ENCODE measurements at regions not wholly inside any gene's neighbourhood (a gene's known extent, or its start where the extent isn't known, plus 50 kb on each side); places are given as distances from the start of the nearest gene placed in this dataset.

DNA sequence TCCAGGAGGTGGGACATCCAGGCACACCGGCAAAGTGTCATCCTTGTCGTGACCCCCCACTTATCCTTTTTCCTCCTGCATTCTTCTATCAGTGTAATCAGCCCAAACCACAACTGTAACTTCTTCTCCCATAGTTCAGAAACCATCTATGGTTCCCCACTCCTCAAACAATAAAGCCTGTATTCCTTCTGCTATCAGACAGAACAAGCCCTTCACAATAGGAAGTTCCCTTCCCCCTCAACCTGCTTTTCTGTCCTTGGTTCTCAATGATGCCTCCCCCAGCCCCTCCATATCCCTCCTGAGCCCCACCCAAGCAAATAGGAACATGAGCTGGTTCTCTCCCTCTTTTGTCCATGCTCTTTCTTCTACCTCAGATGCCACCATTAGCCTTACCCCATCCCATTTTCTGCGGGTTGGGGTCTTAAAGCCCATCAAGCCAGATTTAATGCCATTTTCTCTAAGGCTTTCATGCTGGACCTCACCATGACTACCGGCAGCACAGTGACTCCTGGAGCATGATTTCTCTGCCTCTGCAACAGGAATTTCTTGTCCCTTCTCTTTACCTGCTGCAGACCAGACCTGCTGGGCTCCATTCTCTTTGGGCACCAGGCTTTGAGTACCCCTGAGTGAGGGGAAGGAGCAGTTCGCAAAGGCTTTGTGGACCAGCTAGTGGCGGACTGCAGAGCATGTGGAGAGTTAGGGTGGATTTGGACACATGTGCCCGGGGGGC, 92.8 kb upstream of the PAX2 start:
- Mint-ChIP-seq H3K27ac (no peak overlapping the region), H3K4me1 (peaks cover 12 to 14% (median 13%) of the 10 kb centered on the region in 3 donors), H3K9me3 (peaks cover 0 to 8% (median 0%) of the 10 kb centered on the region in 3 donors), H3K27me3 (peaks cover 43% of the 10 kb centered on the region), H3K36me3 (no peaks in the 10 kb centered on the region), H3K4me3 (peak overlapping the region in 1 of 4 donors; percentile 34)

DNA sequence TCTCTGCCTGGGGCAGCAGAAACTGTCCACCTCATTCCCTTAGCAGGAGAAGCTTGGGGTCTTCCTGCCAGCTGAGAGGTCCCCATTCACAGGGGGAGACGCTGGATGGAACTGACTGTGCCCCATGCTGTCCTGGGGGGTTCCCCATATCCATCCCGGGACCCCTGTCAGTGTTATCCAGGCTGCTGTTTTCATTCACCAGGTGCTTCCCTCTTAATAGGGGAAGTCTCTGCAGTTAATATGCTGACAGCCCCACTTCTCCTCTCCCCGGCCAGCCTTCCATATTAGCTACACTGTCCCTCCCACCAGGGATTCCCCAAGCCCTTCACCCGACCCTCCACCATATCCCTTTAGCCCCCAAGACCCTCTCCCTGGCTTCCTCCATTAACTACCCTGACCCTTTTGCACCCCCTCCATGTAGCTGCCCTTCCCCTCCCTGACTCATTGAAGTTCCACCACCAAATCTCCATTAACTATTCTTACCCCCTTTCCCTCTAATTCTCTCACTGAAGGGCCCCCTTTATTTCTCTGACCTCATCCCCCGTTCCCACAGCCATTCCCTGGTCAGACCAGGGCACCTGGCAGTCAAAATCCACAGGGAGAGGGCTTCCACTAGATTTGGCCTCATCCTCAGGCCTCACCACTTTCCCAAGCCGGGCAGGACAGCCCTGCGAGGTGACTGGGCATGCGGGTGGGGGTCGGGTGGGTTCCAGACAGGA, 92.0 kb upstream of the PAX2 start:
- Mint-ChIP-seq H3K4me1 (peaks cover 12 to 14% (median 13%) of the 10 kb centered on the region in 3 donors), H3K27ac (no peak overlapping the region), H3K36me3 (no peaks in the 10 kb centered on the region), H3K4me3 (peak overlapping the region in 2 of 4 donors; percentile 65), H3K9me3 (peaks cover 0 to 4% (median 2%) of the 10 kb centered on the region in 3 donors), H3K27me3 (peaks cover 50% of the 10 kb centered on the region)

DNA sequence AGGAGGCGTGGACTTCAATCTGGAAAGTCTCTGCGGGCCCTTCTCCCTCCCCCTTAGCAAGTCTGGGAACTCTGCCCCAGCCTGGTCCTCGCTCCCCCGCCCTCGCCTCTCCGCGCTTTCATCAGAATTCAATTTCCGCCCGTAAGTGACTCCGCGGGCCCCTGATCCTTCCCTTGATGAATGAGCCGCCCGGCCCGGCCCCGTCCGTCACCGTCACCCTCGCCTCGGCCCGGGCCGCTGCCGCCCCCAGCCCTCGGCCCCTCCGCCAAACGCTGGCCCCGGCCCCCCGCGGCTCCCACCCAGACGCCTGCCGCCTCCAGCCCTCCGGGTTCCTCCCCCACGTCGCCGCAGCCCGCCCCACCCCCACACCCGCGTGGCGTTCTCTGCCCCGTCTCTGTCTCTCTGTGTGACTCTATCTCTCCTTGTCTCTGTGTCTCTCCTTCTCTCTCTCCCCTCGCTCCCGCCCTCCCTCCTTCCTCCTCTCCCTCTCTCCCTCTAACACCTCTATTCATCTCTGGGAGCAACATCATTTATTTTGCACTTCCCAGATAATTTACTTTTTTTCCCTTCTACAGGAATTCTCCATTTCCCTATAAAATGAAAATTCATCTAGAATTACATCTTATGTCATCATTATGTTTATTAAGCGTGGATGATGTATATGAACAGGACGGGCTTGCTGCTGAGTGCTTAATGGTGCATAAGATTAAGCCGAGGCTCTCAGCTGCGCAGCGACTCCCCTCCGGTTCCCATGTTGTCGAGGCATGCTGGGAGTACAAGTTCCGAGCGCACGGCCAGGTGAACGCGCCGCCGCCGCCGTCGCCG, 91.2 kb upstream of the PAX2 start:
- H3K9me3 Mint-ChIP-seq: peaks cover 0 to 4% (median 2%) of the 10 kb centered on the region in 3 donors
- H3K4me1 Mint-ChIP-seq: peaks cover 11 to 14% (median 12%) of the 10 kb centered on the region in 3 donors
- peak overlapping the region; percentile 63 to 90 (median 75) for H3K4me3 Mint-ChIP-seq
- peaks cover 51% of the 10 kb centered on the region for H3K27me3 Mint-ChIP-seq
- H3K36me3 Mint-ChIP-seq: peaks cover 3% of the 10 kb centered on the region
- no peak overlapping the region for H3K27ac Mint-ChIP-seq

DNA sequence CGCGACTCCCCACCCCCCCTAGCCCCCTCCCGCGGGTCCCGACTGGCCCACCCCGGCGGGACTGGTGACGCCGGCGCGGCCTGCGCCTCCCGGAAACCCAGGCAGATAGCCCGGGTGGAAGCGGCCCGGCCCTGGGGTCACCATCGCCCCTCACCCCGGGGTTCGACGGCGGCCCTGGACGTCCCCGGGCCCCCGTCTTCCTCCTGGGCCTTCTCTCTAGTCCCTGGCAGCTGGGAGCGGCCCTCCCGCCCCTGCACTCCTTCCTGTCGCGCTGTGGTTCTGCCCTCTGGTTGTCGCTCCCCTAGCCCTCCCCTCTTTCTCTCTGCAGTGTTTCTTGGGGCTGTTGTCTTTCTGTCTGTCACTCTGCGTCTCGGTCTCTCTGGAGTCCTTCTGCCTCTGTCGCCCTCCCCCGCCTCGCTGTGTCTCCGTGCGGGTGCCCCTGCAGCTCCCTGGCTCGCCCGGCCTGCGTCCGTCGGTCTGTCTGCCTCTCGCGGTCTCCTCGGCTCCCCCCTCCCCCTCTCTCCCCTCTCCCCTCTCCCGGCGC, 90.5 kb upstream of the PAX2 start:
- H3K36me3 Mint-ChIP-seq: peaks cover 4% of the 10 kb centered on the region
- H3K9me3 Mint-ChIP-seq: peaks cover 0 to 4% (median 2%) of the 10 kb centered on the region in 3 donors
- peaks cover 54% of the 10 kb centered on the region for H3K27me3 Mint-ChIP-seq
- peak overlapping the region; percentile 63 to 90 (median 77) for H3K4me3 Mint-ChIP-seq
- H3K27ac Mint-ChIP-seq: peak overlapping the region in 1 of 3 donors; percentile 14
- peaks cover 11 to 14% (median 12%) of the 10 kb centered on the region in 3 donors for H3K4me1 Mint-ChIP-seq

DNA sequence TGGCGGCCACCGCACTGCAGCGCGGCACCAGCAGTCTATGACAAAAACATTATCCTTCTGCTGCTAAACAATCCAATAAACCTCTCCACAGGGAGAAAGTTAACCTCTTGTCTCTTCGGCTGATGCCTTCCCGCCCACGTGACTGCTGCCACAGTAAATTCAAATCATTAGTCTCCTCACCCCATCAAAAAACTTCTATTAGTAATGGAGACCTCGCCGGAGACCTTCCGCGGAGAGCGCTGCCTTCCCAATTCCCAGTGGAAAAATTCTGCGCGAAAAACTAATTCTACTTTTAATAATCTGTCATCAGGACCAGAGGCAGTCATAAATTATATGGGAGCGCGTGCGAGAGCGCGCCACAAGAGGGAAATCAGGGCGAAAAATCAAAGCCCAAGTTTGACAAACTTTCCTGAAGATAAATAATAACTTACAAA, 90.0 kb upstream of the PAX2 start:
- Mint-ChIP-seq H3K27me3 (peaks cover 59% of the 10 kb centered on the region), H3K36me3 (peaks cover 4% of the 10 kb centered on the region), H3K4me3 (peak overlapping the region; percentile 34 to 87 (median 77)), H3K9me3 (peaks cover 0 to 3% (median 2%) of the 10 kb centered on the region in 3 donors), H3K27ac (peak overlapping the region in 2 of 3 donors; percentile 14 to 71), H3K4me1 (peaks cover 11 to 14% (median 12%) of the 10 kb centered on the region in 3 donors)

DNA sequence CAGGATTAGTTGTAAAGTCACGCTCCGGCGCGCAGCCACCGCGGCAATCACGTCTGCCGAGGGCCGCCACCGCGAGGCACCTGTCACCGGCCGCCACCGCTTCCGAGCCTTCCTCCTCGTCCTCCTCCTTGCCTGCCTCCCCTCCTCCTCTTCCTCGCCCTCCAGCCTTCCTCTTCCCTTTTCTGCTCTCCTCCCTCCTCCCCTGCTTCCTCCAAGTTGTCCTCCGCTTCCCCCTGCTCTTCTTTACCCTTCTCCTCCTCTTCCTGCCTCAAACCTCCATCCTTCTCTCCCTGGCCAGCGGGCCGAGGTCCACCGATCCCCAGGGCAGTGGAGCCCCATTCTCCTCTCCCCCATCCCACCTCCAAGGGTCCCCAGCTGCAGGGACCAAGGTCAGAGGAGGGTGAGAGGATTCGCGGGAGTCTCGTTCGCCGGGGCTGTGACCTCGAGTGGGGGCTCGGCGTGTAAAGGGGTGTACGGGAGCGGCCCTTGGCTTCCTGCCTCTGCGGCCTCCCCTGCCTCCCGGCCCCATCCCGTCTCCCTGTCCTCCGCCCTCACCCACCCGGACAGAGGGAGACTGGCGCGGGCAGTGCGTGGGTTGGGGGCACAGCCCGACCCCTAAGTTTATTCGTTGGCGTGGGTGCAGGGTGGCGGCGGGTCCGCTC, 89.5 kb upstream of the PAX2 start:
- Mint-ChIP-seq H3K4me1 (peaks cover 11 to 14% (median 12%) of the 10 kb centered on the region in 3 donors), H3K27me3 (peaks cover 63% of the 10 kb centered on the region), H3K4me3 (peak overlapping the region in 3 of 4 donors; percentile 68 to 87 (median 86)), H3K9me3 (peaks cover 0 to 3% (median 2%) of the 10 kb centered on the region in 3 donors), H3K27ac (no peak overlapping the region), H3K36me3 (peaks cover 4% of the 10 kb centered on the region)

DNA sequence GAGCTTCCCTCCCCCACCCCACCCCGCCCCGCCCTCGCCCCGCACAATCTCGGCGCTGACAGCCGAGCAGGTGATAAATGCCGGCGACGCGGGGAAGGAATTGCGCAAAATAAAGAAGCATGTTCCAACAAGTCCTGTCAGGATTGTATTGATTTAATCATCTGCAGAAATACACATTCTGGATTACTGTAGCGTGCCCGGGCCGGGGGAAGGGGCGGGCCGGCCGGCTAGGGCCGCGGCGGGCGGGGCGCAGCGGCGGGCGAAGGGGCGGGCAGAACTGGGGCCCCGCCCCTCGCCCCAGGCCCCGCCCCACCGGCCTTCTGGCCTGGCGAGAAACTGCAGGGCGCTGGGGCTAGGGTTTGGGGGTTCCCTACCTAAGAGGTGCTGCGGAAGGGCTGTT, 88.9 kb upstream of the PAX2 start:
- Mint-ChIP-seq H3K36me3 (peaks cover 4% of the 10 kb centered on the region), H3K4me3 (no peak overlapping the region), H3K27me3 (peaks cover 64% of the 10 kb centered on the region), H3K27ac (no peak overlapping the region), H3K9me3 (peaks cover 0 to 3% (median 2%) of the 10 kb centered on the region in 3 donors), H3K4me1 (peaks cover 11 to 14% (median 12%) of the 10 kb centered on the region in 3 donors)

DNA sequence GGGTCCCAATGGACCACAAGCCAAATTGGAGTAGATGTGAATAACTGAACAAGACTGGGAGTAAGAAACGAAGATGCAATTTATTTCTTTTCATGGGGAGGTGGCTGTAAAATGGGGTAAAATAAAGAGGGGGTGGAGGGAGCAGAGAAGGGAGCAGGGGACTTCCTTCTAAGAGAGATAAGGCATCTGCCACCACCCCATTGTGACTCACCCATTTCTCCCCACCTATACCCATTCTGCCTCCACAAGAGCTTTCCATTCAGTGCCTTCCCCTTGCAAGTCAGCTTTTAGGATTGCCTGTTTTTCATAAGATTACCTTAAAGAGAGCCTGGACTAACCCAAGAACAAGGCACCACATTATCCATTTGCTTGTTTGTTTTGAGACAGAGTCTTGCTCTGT, 87.1 kb upstream of the PAX2 start:
- H3K9me3 Mint-ChIP-seq: peaks cover 0 to 3% (median 2%) of the 10 kb centered on the region in 3 donors
- peaks cover 4% of the 10 kb centered on the region for H3K36me3 Mint-ChIP-seq
- peaks cover 65% of the 10 kb centered on the region for H3K27me3 Mint-ChIP-seq
- H3K27ac Mint-ChIP-seq: no peak overlapping the region
- H3K4me3 Mint-ChIP-seq: no peak overlapping the region
- H3K4me1 Mint-ChIP-seq: peaks cover 11 to 14% (median 12%) of the 10 kb centered on the region in 3 donors

DNA sequence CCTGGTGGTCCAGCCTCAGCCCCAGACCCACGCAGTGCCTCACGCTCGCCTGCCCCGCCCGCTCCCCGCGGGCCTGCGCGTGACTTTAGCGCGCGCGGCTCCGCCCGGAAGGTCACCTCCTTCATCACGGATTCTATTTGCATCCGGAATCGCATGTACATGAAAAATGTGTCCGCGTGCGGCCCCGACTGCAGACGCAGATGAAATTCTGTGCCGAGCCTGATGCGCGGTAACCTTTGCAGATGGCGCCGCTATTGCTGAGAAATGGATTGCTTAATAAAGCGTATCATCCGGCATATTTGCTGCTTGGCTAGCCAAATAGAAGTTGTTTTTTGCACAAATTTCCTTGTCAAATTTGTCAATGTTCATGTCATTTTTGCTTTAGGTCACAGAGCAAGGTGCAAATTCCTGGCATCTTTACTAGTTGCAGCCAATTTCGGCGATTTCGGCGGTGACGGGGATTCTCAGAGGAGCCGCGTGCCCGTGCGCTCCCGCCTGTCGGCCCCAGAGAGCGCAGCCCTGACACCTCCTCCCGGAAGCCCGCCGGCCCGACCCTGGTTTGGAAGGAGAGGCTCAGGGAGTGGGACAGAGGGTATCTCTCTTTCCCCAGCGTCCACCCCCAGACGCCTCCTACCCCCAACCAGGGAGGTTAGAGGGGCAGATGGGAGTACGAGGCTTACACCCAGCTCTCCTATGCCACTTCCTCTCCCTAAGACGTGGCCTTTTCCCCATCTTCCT, 85.9 kb upstream of the PAX2 start:
- no peak overlapping the region for H3K4me3 Mint-ChIP-seq
- H3K9me3 Mint-ChIP-seq: peaks cover 0 to 3% (median 2%) of the 10 kb centered on the region in 3 donors
- peaks cover 61% of the 10 kb centered on the region for H3K27me3 Mint-ChIP-seq
- peaks cover 6% of the 10 kb centered on the region for H3K36me3 Mint-ChIP-seq
- H3K4me1 Mint-ChIP-seq: peaks cover 8 to 10% (median 8%) of the 10 kb centered on the region in 3 donors
- H3K27ac Mint-ChIP-seq: no peak overlapping the region

DNA sequence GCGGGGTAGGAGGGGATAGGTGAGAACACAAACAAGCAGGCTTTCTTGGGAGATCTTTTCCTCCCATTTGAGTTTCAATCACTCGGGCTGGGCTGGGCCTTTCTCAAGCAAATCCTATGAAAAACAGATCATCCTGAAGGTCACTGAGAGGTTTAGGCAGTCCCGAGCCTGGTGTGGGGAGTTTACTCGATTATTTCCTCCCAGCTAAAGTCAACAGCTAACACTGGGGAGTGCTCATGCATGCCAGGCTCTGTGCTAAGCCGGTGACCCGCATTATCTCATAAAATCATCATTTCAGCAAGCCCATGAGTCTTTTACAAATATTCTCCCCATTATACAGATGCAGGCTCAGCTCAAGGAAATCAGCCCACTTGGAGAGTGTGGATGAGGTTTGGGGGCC, 85.0 kb upstream of the PAX2 start:
- peaks cover 6% of the 10 kb centered on the region for H3K36me3 Mint-ChIP-seq
- peaks cover 58% of the 10 kb centered on the region for H3K27me3 Mint-ChIP-seq
- peaks cover 0 to 3% (median 2%) of the 10 kb centered on the region in 3 donors for H3K9me3 Mint-ChIP-seq
- peaks cover 3 to 6% (median 6%) of the 10 kb centered on the region in 3 donors for H3K4me1 Mint-ChIP-seq
- no peak overlapping the region for H3K27ac Mint-ChIP-seq
- no peak overlapping the region for H3K4me3 Mint-ChIP-seq

DNA sequence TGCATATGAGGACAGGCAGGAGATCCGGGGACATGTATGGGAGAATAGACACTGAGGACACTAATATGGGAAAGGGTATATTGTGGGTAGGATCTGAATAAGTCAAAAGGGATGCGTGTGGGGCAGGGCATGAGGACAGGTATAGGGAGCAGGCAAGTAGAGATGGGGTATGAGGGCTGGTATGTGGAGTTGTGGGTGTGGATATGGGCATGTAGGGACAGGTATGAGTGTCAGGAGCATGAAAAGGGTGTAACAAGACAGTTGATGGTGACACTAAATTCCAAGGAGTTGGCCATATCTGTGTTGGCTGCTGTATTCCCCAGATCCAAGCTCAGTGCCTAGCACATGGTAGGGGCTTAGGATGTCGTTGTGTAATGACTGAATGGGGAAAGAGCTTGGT, 84.4 kb upstream of the PAX2 start:
- H3K4me3 Mint-ChIP-seq: no peak overlapping the region
- H3K27me3 Mint-ChIP-seq: peaks cover 55% of the 10 kb centered on the region
- H3K27ac Mint-ChIP-seq: no peak overlapping the region
- peaks cover 6% of the 10 kb centered on the region for H3K36me3 Mint-ChIP-seq
- peaks cover 0 to 3% (median 2%) of the 10 kb centered on the region in 3 donors for H3K9me3 Mint-ChIP-seq
- peaks cover under 1 to 4% (median 2%) of the 10 kb centered on the region in 3 donors for H3K4me1 Mint-ChIP-seq

DNA sequence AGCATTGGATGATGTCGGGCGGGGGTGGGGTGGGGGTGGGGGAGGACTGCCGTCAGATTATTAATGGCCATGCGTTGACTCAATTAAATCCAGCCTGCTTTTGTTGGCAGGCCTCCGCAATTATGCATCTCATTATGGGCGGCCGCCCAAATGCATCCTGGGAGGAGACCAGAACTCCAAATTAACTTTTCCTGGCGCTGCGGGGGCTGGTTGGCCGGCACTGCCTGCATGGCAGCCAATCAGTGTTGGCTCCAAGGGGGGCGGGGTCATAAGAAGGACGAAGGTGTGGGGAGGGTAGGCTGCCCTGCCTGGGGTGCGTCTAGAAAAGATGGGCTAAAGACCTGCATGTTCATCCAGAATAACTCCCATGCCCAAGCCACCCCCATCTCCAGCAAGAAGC, 83.9 kb upstream of the PAX2 start:
- peaks cover 54% of the 10 kb centered on the region for H3K27me3 Mint-ChIP-seq
- H3K9me3 Mint-ChIP-seq: peaks cover 0 to 3% (median 2%) of the 10 kb centered on the region in 3 donors

DNA sequence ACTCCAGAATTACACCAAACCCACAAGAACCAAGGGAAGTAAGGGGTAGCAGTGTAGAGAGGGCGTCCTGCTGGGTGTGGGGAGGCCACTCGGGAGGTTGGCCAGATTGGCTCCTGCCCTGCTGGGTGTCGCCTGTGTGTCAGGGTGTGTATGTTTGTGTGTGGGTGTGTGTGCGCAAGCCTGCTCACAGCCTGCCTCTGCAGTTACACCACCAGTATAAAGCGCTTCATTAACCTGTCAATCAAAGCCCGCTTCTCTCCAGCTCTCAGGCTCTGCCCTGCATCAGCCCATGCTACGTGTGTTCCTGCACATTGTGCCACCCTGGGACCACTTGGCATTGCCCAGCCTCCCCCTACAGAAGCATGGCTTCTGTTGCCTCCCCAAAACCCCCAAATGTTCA, 83.3 kb upstream of the PAX2 start:
- Mint-ChIP-seq H3K4me3 (peak overlapping the region in 1 of 4 donors; percentile 25), H3K27me3 (peaks cover 52% of the 10 kb centered on the region), H3K36me3 (peaks cover 6% of the 10 kb centered on the region), H3K9me3 (peaks cover 0 to 2% (median 2%) of the 10 kb centered on the region in 3 donors), H3K4me1 (peaks cover 0 to 3% (median 2%) of the 10 kb centered on the region in 3 donors), H3K27ac (no peak overlapping the region)

More for the DNA sequence above, 83.9 kb upstream of the PAX2 start:
- Mint-ChIP-seq H3K4me1 (peaks cover 0 to 4% (median 2%) of the 10 kb centered on the region in 3 donors), H3K36me3 (peaks cover 6% of the 10 kb centered on the region), H3K27ac (no peak overlapping the region), H3K4me3 (no peak overlapping the region)

All from IgD-negative memory B cell (primary cell).